ENCODE measurements at regions not wholly inside any gene's neighbourhood (a gene's known extent, or its start where the extent isn't known, plus 50 kb on each side); places are given as distances from the start of the nearest gene placed in this dataset.

DNA sequence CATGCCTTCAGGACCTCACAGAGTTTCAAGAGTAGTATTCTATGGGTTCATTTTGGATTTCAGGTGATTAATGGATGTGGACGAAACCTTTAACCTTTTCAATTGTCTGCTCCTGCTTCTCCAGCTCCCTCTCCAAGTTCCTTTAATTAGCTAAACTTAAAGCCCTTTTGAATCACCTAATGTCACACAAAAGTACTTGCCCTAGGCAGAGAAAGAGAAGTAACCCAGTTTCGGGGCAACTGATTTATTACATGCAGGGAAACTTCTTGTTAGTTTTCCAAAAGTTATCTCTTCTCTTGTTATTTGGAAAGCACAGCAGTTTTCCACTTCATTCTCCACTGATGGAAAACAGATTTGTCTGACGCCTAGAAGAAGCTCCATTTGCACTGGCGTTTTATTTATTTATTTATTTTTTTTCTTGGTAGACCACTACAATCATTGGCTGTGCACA, 407.7 kb upstream of the JARID2 start:
- in situ Hi-C loops (cut with MboI; ENCODE audit: low pct_unique_long_range_greater_than_20kb, low sequenced_read_pairs, unreplicated experiment) = no loop called here
- no peak for DNase-seq (ENCODE audit: low spot score)
- TF ChIP-seq, protein P1, sequence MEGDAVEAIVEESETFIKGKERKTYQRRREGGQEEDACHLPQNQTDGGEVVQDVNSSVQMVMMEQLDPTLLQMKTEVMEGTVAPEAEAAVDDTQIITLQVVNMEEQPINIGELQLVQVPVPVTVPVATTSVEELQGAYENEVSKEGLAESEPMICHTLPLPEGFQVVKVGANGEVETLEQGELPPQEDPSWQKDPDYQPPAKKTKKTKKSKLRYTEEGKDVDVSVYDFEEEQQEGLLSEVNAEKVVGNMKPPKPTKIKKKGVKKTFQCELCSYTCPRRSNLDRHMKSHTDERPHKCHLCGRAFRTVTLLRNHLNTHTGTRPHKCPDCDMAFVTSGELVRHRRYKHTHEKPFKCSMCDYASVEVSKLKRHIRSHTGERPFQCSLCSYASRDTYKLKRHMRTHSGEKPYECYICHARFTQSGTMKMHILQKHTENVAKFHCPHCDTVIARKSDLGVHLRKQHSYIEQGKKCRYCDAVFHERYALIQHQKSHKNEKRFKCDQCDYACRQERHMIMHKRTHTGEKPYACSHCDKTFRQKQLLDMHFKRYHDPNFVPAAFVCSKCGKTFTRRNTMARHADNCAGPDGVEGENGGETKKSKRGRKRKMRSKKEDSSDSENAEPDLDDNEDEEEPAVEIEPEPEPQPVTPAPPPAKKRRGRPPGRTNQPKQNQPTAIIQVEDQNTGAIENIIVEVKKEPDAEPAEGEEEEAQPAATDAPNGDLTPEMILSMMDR (IDR thresholded peaks at IDR 0.05; ENCODE audit: extremely low read depth, insufficient read depth, missing control alignments) = no peak

DNA sequence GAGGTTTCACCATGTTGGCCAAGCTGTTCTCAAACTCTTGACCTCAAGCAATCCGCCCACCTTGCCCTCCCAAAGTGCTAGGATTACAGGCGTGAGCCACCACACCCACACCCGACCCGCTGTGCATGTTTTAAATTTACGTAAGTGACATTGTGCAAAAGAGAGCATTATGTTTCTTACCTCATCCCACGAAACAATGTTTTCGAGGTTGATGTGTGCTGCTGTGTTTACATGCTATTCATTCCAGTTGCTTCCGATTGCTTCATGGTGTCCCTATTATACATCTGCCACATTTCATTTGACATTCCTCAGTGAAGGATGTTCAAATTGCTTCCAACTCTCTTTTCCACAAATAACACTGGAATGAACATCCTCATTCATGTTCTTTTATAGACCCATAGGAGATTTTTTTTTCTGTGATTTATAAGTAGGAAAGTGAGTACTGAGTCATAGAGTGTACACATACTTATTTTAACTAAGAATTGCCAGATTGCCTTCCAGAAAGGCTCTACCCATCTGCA, 403.9 kb upstream of the JARID2 start:
- in situ Hi-C loops (cut with MboI; ENCODE audit: low pct_unique_long_range_greater_than_20kb, low sequenced_read_pairs, unreplicated experiment) = no loop called here
- TF ChIP-seq, protein P1 (IDR thresholded peaks at IDR 0.05; ENCODE audit: extremely low read depth, insufficient read depth, missing control alignments) = no peak
- DNase-seq (ENCODE audit: low spot score) = no peak

DNA sequence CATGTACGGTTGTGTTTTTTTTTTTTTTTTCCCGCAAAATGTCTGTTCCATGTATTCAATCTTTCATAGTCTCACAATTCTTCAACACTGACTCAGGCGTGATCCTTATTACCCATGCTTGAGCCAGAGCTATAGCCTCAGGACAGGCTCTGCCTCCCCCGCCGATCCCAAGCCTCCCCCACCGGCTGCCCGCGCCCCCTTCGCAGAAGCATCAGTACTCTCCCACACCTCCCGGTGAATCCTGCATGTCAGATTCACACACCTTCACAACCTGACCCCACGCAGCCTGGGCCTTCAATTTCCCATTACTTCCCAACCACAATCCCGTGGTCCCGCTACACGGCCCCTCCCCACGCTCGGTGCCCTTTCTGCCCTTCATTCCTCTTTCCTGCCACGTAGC, 401.5 kb upstream of the JARID2 start:
- in situ Hi-C loops (cut with MboI; ENCODE audit: low pct_unique_long_range_greater_than_20kb, low sequenced_read_pairs, unreplicated experiment) = no loop called here
- TF ChIP-seq, protein P1 (IDR thresholded peaks at IDR 0.05; ENCODE audit: extremely low read depth, insufficient read depth, missing control alignments) = no peak
- no peak for DNase-seq (ENCODE audit: low spot score)

DNA sequence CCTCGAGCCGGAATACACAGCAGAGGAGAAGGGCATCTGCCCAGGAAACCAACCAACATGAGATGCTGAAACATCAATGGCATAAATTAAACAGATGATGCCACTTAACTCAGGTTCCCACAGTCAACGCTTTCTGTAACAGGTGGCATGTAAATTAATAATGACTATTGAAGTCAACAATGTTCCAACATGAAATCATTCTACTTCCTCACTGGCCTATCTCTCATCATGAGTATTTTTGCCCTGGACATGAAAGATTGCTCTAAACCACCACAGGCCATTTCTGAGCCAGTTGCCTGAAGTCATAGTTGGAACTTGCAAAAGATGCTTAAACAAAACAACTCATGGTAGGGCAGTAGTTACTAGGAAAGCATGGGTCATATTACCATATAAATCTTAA, 397.9 kb upstream of the JARID2 start:
- TF ChIP-seq, protein P1 (IDR thresholded peaks at IDR 0.05; ENCODE audit: extremely low read depth, insufficient read depth, missing control alignments) = no peak
- in situ Hi-C loops (cut with MboI; ENCODE audit: low pct_unique_long_range_greater_than_20kb, low sequenced_read_pairs, unreplicated experiment) = no loop called here
- no peak for DNase-seq (ENCODE audit: low spot score)

DNA sequence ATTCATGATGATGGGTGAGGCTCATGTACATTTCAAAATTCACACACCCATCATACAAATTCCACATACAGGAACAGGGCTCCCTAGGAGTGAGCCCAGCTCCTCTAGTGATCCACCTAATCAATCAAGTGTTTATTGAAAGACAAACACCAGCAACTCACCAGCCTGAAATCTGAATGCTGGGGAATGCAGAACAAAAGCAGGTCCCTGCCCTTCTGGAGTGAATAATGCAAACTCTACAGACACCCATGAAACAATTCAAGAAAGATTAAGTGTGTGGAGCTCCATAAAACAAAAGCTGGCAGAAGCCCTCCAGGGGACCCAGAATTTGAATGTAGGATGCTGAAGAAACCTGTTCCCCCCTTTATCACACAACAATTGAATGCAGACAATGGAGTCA, 396.7 kb upstream of the JARID2 start:
- TF ChIP-seq, protein P1 (IDR thresholded peaks at IDR 0.05; ENCODE audit: extremely low read depth, insufficient read depth, missing control alignments) = no peak
- in situ Hi-C loops (cut with MboI; ENCODE audit: low pct_unique_long_range_greater_than_20kb, low sequenced_read_pairs, unreplicated experiment) = no loop called here
- no peak for DNase-seq (ENCODE audit: low spot score)

DNA sequence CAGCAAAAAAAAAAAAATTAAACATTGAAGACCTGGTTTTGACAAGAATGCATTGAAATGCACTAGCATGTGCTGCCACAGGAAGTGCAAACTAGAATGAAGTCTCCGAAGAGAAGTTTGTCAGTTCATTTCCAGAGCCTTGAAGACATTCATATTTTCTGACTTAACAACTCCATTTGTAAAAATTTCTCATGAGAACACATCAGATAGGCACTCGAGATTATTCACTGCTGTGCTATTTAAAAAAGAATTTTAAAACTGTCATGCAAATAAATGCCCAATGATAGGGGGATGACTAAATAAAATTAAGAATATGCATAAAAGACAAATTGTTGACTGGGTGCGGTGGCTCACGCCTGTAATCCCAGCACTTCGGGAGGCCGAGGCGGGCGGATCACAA, 394.6 kb upstream of the JARID2 start:
- DNase-seq (ENCODE audit: low spot score) = no peak
- TF ChIP-seq, protein P1 (IDR thresholded peaks at IDR 0.05; ENCODE audit: extremely low read depth, insufficient read depth, missing control alignments) = no peak
- in situ Hi-C loops (cut with MboI; ENCODE audit: low pct_unique_long_range_greater_than_20kb, low sequenced_read_pairs, unreplicated experiment) = no loop called here

DNA sequence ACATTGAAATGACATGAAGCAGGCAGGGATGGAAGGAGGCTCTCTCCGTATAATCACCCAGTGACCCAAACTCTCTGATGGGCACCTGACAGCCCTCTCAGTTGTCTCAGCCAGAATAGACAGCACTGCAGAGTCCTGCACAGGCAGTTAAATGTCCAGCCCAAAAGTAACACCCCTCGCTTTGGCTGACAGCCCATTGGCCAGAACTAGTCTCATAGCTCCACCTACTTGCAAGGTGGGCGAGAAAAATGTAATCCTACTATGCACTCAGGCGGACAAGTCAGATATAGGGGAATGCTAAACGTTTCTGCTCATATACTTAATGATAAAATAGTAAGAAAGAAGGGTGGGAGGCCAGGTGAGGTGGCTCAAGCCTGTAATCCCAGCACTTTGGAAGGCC, 393.5 kb upstream of the JARID2 start:
- no peak for DNase-seq (ENCODE audit: low spot score)
- TF ChIP-seq, protein P1 (IDR thresholded peaks at IDR 0.05; ENCODE audit: extremely low read depth, insufficient read depth, missing control alignments) = no peak
- in situ Hi-C loops (cut with MboI; ENCODE audit: low pct_unique_long_range_greater_than_20kb, low sequenced_read_pairs, unreplicated experiment) = no loop called here

Data from GM13977 (cell line).